Endodermal cell (in vitro differentiated cells): ENCODE measurements at regions not wholly inside any gene's neighbourhood (a gene's known extent, or its start where the extent isn't known, plus 50 kb on each side); places are given as distances from the start of the nearest gene placed in this dataset.

Experiments
- DNase-seq: peaks from one replicate; pipeline ENCODE4 v3.0.0-alpha.2; 2017
- H3K27ac ChIP-seq: 2 replicates; pipeline ENCODE4 v1.5.1; 2013; ENCODE audit warnings: mild to moderate bottlenecking, low read depth, low read length, moderate library complexity
- H3K27me3 ChIP-seq: 2 replicates; pipeline ENCODE4 v1.6.1; 2013; ENCODE audit warnings: mild to moderate bottlenecking, low read length, moderate library complexity; ENCODE audit not compliant: insufficient read depth, control insufficient read depth, poor library complexity, severe bottlenecking
- H3K36me3 ChIP-seq: 2 replicates; pipeline ENCODE4 v1.7.0; 2013; ENCODE audit warnings: mild to moderate bottlenecking, low read length, moderate library complexity; ENCODE audit not compliant: control insufficient read depth, insufficient read depth
- H3K4me1 ChIP-seq: one replicate; pipeline ENCODE4 v1.7.0; 2013; ENCODE audit warnings: low read length; ENCODE audit not compliant: control insufficient read depth, insufficient read depth
- H3K4me3 ChIP-seq: 2 replicates; pipeline ENCODE4 v1.5.1; 2013; ENCODE audit warnings: mild to moderate bottlenecking, low read length, moderate library complexity
- H3K9ac ChIP-seq: 2 replicates; pipeline ENCODE4 v1.6.1; 2013; ENCODE audit warnings: mild to moderate bottlenecking, low read length, moderate library complexity; ENCODE audit not compliant: poor library complexity, severe bottlenecking; ENCODE audit errors: extremely low read depth
- H3K9me3 ChIP-seq: 2 replicates; pipeline ENCODE4 v1.6.1; 2013; ENCODE audit warnings: mild to moderate bottlenecking, low read length, moderate library complexity; ENCODE audit not compliant: control insufficient read depth
- H3K27ac Mint-ChIP-seq: 2 replicates; pipeline ENCODE4 v1.8.0; 2020; ENCODE audit warnings: mixed read lengths
- H3K27me3 Mint-ChIP-seq: 2 replicates; pipeline ENCODE4 v1.8.0; 2021; ENCODE audit warnings: mild to moderate bottlenecking, mixed read lengths; ENCODE audit not compliant: insufficient read depth
- H3K36me3 Mint-ChIP-seq: 2 replicates; pipeline ENCODE4 v1.8.0; 2020; ENCODE audit warnings: low read depth, mixed read lengths
- H3K4me1 Mint-ChIP-seq: 2 replicates; pipeline ENCODE4 v1.8.0; 2020; ENCODE audit warnings: mixed read lengths
- H3K4me3 Mint-ChIP-seq: 2 replicates; pipeline ENCODE4 v1.8.0; 2020; ENCODE audit warnings: mild to moderate bottlenecking, moderate library complexity, mixed read lengths
- H3K9me3 Mint-ChIP-seq: 2 replicates; pipeline ENCODE4 v1.8.0; 2020; ENCODE audit warnings: mild to moderate bottlenecking, mixed read lengths
- WGBS, 2 experiments: methylation state at CpG; one replicate each; pipeline versions ENCODE4 v1.1.5 to v1.1.7; 2013; ENCODE audit warnings: missing lambda C conversion rate in 2 of 2, mixed read lengths in 1 of 2; ENCODE audit not compliant: insufficient coverage in 1 of 2, insufficient read length in 1 of 2; 5-methylcytosine and 5-hydroxymethylcytosine counted together
- TF ChIP-seq, protein P1 (sequence below): fragments of 200-600 bp; sonication (generic); conservative IDR thresholded peaks from 2 replicates; pipeline ENCODE4 v1.5.0; 2021; ENCODE audit warnings: antibody characterized with exemption, mild to moderate bottlenecking

- no peak for DNase-seq
- Histone ChIP-seq H3K9ac (no peak overlapping the region), H3K27me3 (no peaks in the 10 kb centered on the region), H3K27ac (no peak overlapping the region), H3K9me3 (no peaks in the 10 kb centered on the region), H3K36me3 (no peaks in the 10 kb centered on the region), H3K4me1 (peaks cover 25% of the 10 kb centered on the region), H3K4me3 (no peak overlapping the region)
- TF ChIP-seq, protein P1, sequence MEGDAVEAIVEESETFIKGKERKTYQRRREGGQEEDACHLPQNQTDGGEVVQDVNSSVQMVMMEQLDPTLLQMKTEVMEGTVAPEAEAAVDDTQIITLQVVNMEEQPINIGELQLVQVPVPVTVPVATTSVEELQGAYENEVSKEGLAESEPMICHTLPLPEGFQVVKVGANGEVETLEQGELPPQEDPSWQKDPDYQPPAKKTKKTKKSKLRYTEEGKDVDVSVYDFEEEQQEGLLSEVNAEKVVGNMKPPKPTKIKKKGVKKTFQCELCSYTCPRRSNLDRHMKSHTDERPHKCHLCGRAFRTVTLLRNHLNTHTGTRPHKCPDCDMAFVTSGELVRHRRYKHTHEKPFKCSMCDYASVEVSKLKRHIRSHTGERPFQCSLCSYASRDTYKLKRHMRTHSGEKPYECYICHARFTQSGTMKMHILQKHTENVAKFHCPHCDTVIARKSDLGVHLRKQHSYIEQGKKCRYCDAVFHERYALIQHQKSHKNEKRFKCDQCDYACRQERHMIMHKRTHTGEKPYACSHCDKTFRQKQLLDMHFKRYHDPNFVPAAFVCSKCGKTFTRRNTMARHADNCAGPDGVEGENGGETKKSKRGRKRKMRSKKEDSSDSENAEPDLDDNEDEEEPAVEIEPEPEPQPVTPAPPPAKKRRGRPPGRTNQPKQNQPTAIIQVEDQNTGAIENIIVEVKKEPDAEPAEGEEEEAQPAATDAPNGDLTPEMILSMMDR, result no peak
- Mint-ChIP-seq H3K4me3 (no peak overlapping the region), H3K36me3 (no peaks in the 10 kb centered on the region), H3K27ac (no peak overlapping the region), H3K4me1 (peaks cover 31% of the 10 kb centered on the region), H3K27me3 (no peaks in the 10 kb centered on the region), H3K9me3 (no peaks in the 10 kb centered on the region)
- WGBS, 2 experiments, result 85 to 87% methylated on average over 7 to 12 of the region's 12 CpGs
Observed at GRCh38 chr10:78896159-78896928, 172.4 kb upstream of the ZMIZ1 start.

GRCh38 chr10:78898341-78899097 lies 170.2 kb upstream of the ZMIZ1 start:
- no peak for DNase-seq
- H3K9me3 ChIP-seq, result no peaks in the 10 kb centered on the region

GRCh38 chr10:78899098-78899754 lies 169.5 kb upstream of the ZMIZ1 start:
- H3K4me1 Mint-ChIP-seq, result peaks cover 28% of the 10 kb centered on the region
- H3K9me3 Mint-ChIP-seq, result no peaks in the 10 kb centered on the region
- Histone ChIP-seq H3K9ac (no peak overlapping the region), H3K4me1 (peaks cover 24% of the 10 kb centered on the region), H3K27ac (no peak overlapping the region), H3K4me3 (no peak overlapping the region), H3K9me3 (no peaks in the 10 kb centered on the region), H3K36me3 (no peaks in the 10 kb centered on the region), H3K27me3 (no peaks in the 10 kb centered on the region)
- 92 to 95% methylated on average over 2 to 7 of the region's 7 CpGs for WGBS, 2 experiments
- no peak for DNase-seq
- no peak overlapping the region for H3K27ac Mint-ChIP-seq
- H3K27me3 Mint-ChIP-seq, result no peaks in the 10 kb centered on the region
- TF ChIP-seq, protein P1, result no peak
- H3K4me3 Mint-ChIP-seq, result no peak overlapping the region
- no peaks in the 10 kb centered on the region for H3K36me3 Mint-ChIP-seq

More at GRCh38 chr10:78898341-78899097, 170.2 kb upstream of the ZMIZ1 start:
- no peaks in the 10 kb centered on the region for H3K27me3 ChIP-seq
- no peak overlapping the region for H3K4me3 ChIP-seq
- no peak overlapping the region for H3K27ac Mint-ChIP-seq
- no peaks in the 10 kb centered on the region for H3K9me3 Mint-ChIP-seq
- no peak overlapping the region for H3K4me3 Mint-ChIP-seq
- H3K4me1 ChIP-seq, result peaks cover 25% of the 10 kb centered on the region
- TF ChIP-seq, protein P1, result no peak
- no peaks in the 10 kb centered on the region for H3K27me3 Mint-ChIP-seq
- no peak overlapping the region for H3K27ac ChIP-seq
- WGBS, 2 experiments, result 91 to 98% methylated on average over 7 to 13 of the region's 13 CpGs
- H3K9ac ChIP-seq, result no peak overlapping the region
- H3K4me1 Mint-ChIP-seq, result peaks cover 29% of the 10 kb centered on the region
- no peaks in the 10 kb centered on the region for H3K36me3 ChIP-seq
- H3K36me3 Mint-ChIP-seq, result no peaks in the 10 kb centered on the region
